OCI-LY1 (cell line): ENCODE measurements at regions not wholly inside any gene's neighbourhood (a gene's known extent, or its start where the extent isn't known, plus 50 kb on each side); places are given as distances from the start of the nearest gene placed in this dataset.

Experiments used
- H2AFZ ChIP-seq: fragments of 200-600 bp; sonication (generic), shearing (Covaris generic); 2 replicates; pipeline ENCODE4 v1.6.0; 2014; ENCODE audit warnings: antibody characterized with exemption, mild to moderate bottlenecking, low read length
- H3F3A ChIP-seq: fragments of 200-600 bp; sonication (generic), shearing (Covaris generic); 2 replicates; pipeline ENCODE4 v1.6.0; 2014; ENCODE audit warnings: mild to moderate bottlenecking, antibody characterized with exemption, low read length, moderate library complexity; ENCODE audit not compliant: insufficient read depth
- H3K27ac ChIP-seq: fragments of 200-600 bp; sonication (generic); 2 replicates; pipeline ENCODE4 v1.5.1; 2014; ENCODE audit warnings: low read length, mixed run types, mild to moderate bottlenecking, low read depth; ENCODE audit not compliant: poor library complexity, severe bottlenecking
- H3K27me3 ChIP-seq: fragments of 200-600 bp; sonication (generic); 2 replicates; pipeline ENCODE4 v1.6.0; 2014; ENCODE audit warnings: antibody characterized with exemption, mild to moderate bottlenecking, low read length, moderate library complexity; ENCODE audit not compliant: insufficient read depth
- H3K36me3 ChIP-seq: fragments of 200-600 bp; sonication (generic); 2 replicates; pipeline ENCODE4 v1.6.1; 2014; ENCODE audit warnings: mild to moderate bottlenecking, antibody characterized with exemption, low read length, moderate library complexity, mixed read lengths; ENCODE audit not compliant: insufficient read depth
- H3K4me1 ChIP-seq: fragments of 200-600 bp; sonication (generic); 2 replicates; pipeline ENCODE4 v1.5.1; 2014; ENCODE audit warnings: mild to moderate bottlenecking, low read length, moderate library complexity; ENCODE audit not compliant: insufficient read depth, severe bottlenecking
- H3K4me2 ChIP-seq: fragments of 200-600 bp; sonication (generic), shearing (Covaris generic); 2 replicates; pipeline ENCODE4 v1.6.1; 2014; ENCODE audit warnings: low read length
- H3K4me3 ChIP-seq: fragments of 200-600 bp; sonication (generic); 2 replicates; pipeline ENCODE4 v1.5.1; 2014; ENCODE audit warnings: low read length, low read depth, mild to moderate bottlenecking, mixed read lengths; ENCODE audit not compliant: poor library complexity, severe bottlenecking
- H3K79me2 ChIP-seq: fragments of 200-600 bp; shearing (Covaris generic); 2 replicates; pipeline ENCODE4 v1.6.1; 2016; ENCODE audit warnings: mixed run types, low read length, mixed read lengths; ENCODE audit not compliant: insufficient read depth
- H3K9ac ChIP-seq: fragments of 200-600 bp; sonication (generic), shearing (Covaris generic); 2 replicates; pipeline ENCODE4 v1.6.1; 2014; ENCODE audit warnings: mild to moderate bottlenecking, low read length, mixed read lengths
- H3K9me2 ChIP-seq: fragments of 200-600 bp; sonication (generic), shearing (Covaris generic); 2 replicates; pipeline ENCODE4 v1.6.1; 2014; ENCODE audit warnings: low read depth, mild to moderate bottlenecking, low read length, mixed read lengths
- H3K9me3 ChIP-seq: fragments of 200-600 bp; shearing (Covaris generic); 2 replicates; pipeline ENCODE4 v1.6.1; 2014; ENCODE audit warnings: low read length, mixed read lengths
- H4K20me1 ChIP-seq: fragments of 200-600 bp; sonication (generic), shearing (Covaris generic); 2 replicates; pipeline ENCODE4 v1.6.0; 2016; ENCODE audit warnings: mild to moderate bottlenecking, low read length; ENCODE audit not compliant: insufficient read depth
- CTCF ChIP-seq: fragments of 200-600 bp; sonication (generic), shearing (Covaris generic); IDR thresholded peaks from 2 replicates; pipeline ENCODE4 v1.5.1; 2017; ENCODE audit warnings: mild to moderate bottlenecking, antibody characterized with exemption, low read length, moderate library complexity, mixed read lengths
- EZH2 ChIP-seq: fragments of 200-600 bp; sonication (generic), shearing (Covaris generic); IDR thresholded peaks from 2 replicates; pipeline ENCODE4 v1.8.0; 2017; ENCODE audit warnings: borderline replicate concordance, mixed run types, mild to moderate bottlenecking, antibody characterized with exemption, low read length, moderate library complexity, mixed read lengths

- H4K20me1 ChIP-seq, result no peaks in the 10 kb centered on the region
- H3F3A ChIP-seq, result no peaks in the 10 kb centered on the region
- H3K4me1 ChIP-seq, result no peaks in the 10 kb centered on the region
- H3K9me3 ChIP-seq, result no peaks in the 10 kb centered on the region
- H3K9me2 ChIP-seq, result no peaks in the 10 kb centered on the region
- no peaks in the 10 kb centered on the region for H3K36me3 ChIP-seq
- H3K9ac ChIP-seq, result no peak overlapping the region
- TF ChIP-seq CTCF, result no peak
- H3K79me2 ChIP-seq, result no peaks in the 10 kb centered on the region
- no peak overlapping the region for H3K27ac ChIP-seq
- H3K27me3 ChIP-seq, result no peaks in the 10 kb centered on the region; the same call in 1 of the 2 replicates
- H3K4me3 ChIP-seq, result no peak overlapping the region
- H2AFZ ChIP-seq, result no peak overlapping the region
- no peak overlapping the region for H3K4me2 ChIP-seq
Observed at GRCh38 chr1:5244631-5245285, 590.3 kb downstream of the AJAP1 start.

- H3K4me1 ChIP-seq, result no peaks in the 10 kb centered on the region
- no peaks in the 10 kb centered on the region for H3K27me3 ChIP-seq
- no peak overlapping the region for H3K4me2 ChIP-seq
- no peak overlapping the region for H2AFZ ChIP-seq
- no peaks in the 10 kb centered on the region for H3K36me3 ChIP-seq
- H3K9me3 ChIP-seq, result no peaks in the 10 kb centered on the region
- H4K20me1 ChIP-seq, result no peaks in the 10 kb centered on the region
- TF ChIP-seq CTCF (no peak), EZH2 (no peak)
- H3K79me2 ChIP-seq, result no peaks in the 10 kb centered on the region
- no peak overlapping the region for H3K9ac ChIP-seq
- H3K27ac ChIP-seq, result no peak overlapping the region
- no peaks in the 10 kb centered on the region for H3F3A ChIP-seq
- no peak overlapping the region for H3K4me3 ChIP-seq
- H3K9me2 ChIP-seq, result no peaks in the 10 kb centered on the region
Observed at GRCh38 chr1:5242850-5243249, 588.4 kb downstream of the AJAP1 start.

GRCh38 chr1:5239911-5240310 lies 585.5 kb downstream of the AJAP1 start:
- H3K9ac ChIP-seq, result no peak overlapping the region
- H3K9me2 ChIP-seq, result no peaks in the 10 kb centered on the region
- H3K9me3 ChIP-seq, result no peaks in the 10 kb centered on the region
- no peak overlapping the region for H2AFZ ChIP-seq
- H3K36me3 ChIP-seq, result no peaks in the 10 kb centered on the region
- TF ChIP-seq CTCF, result no peak
- TF ChIP-seq EZH2, result no peak
- H3K27me3 ChIP-seq, result no peaks in the 10 kb centered on the region
- no peaks in the 10 kb centered on the region for H3K79me2 ChIP-seq
- H3K4me3 ChIP-seq, result no peak overlapping the region
- H3K4me2 ChIP-seq, result no peak overlapping the region
- no peaks in the 10 kb centered on the region for H3F3A ChIP-seq
- no peak overlapping the region for H3K27ac ChIP-seq
- no peaks in the 10 kb centered on the region for H4K20me1 ChIP-seq
- H3K4me1 ChIP-seq, result no peaks in the 10 kb centered on the region
